ENCODE measurements at regions not wholly inside any gene's neighbourhood (a gene's known extent, or its start where the extent isn't known, plus 50 kb on each side); places are given as distances from the start of the nearest gene placed in this dataset.

GRCh38 chr14:96629558-96630222 is 127.5 kb downstream of the PAPOLA start:
- TF ChIP-seq EZH2 (IDR thresholded peaks at IDR 0.05; ENCODE audit: insufficient read depth, low read length): no peak
- TF ChIP-seq, protein P1, sequence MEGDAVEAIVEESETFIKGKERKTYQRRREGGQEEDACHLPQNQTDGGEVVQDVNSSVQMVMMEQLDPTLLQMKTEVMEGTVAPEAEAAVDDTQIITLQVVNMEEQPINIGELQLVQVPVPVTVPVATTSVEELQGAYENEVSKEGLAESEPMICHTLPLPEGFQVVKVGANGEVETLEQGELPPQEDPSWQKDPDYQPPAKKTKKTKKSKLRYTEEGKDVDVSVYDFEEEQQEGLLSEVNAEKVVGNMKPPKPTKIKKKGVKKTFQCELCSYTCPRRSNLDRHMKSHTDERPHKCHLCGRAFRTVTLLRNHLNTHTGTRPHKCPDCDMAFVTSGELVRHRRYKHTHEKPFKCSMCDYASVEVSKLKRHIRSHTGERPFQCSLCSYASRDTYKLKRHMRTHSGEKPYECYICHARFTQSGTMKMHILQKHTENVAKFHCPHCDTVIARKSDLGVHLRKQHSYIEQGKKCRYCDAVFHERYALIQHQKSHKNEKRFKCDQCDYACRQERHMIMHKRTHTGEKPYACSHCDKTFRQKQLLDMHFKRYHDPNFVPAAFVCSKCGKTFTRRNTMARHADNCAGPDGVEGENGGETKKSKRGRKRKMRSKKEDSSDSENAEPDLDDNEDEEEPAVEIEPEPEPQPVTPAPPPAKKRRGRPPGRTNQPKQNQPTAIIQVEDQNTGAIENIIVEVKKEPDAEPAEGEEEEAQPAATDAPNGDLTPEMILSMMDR (IDR thresholded peaks at IDR 0.05; ENCODE audit: insufficient read depth, low read depth, low read length): no peak
- Histone ChIP-seq H3K27ac (ENCODE audit: low read depth, low read length) (no peak overlapping the region), H3K4me1 (ENCODE audit: insufficient read depth, low read length) (no peaks in the 10 kb centered on the region), H3K4me3 (ENCODE audit: insufficient read depth, low read depth, low read length) (no peak overlapping the region), H3K27me3 (ENCODE audit: insufficient read depth, low read length) (no peaks in the 10 kb centered on the region), H3K9ac (ENCODE audit: low read length) (no peak overlapping the region), H3K36me3 (ENCODE audit: insufficient read depth, low read length) (no peaks in the 10 kb centered on the region), H2AFZ (ENCODE audit: low read depth, low read length) (no peak overlapping the region), H3K9me3 (ENCODE audit: insufficient read depth, low read depth, low read length) (peaks cover 2% of the 10 kb centered on the region), H3K4me2 (ENCODE audit: low read length) (no peak overlapping the region), H4K20me1 (ENCODE audit: insufficient read depth, low read length) (no peaks in the 10 kb centered on the region), H3K79me2 (ENCODE audit: insufficient read depth, low read length) (no peaks in the 10 kb centered on the region)
- Mint-ChIP-seq H3K4me3 (ENCODE audit: unreplicated experiment) (no peak overlapping the region), H3K27ac (ENCODE audit: unreplicated experiment) (no peak overlapping the region), H3K9me3 (ENCODE audit: unreplicated experiment) (peaks cover 2% of the 10 kb centered on the region), H3K36me3 (ENCODE audit: low read depth, unreplicated experiment) (no peaks in the 10 kb centered on the region), H3K27me3 (ENCODE audit: low read depth, unreplicated experiment) (peaks cover 4% of the 10 kb centered on the region), H3K4me1 (ENCODE audit: low read depth, unreplicated experiment) (peaks cover 3% of the 10 kb centered on the region)
- DNase-seq (ENCODE audit: low read depth): no peak
- no peak for FAIRE-seq

DNA sequence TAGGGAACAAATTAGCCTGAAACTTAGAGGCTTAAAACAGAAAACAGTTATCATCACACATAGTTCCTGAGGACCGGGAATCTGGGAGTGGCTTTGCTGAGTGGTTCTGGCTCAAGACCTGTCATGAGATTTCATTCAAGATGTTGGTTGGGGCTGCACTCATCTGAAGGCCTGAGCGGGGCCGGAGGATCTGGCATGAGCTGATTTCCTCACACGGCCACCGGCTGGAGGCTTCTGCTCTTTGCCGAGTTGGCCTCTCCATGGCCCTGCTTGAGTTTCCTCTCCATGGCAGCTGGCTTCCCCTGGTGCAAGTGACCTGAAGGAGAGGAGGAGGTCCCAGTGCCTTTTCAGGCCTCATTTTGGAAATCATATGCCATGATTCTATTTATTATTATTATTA is 128.1 kb downstream of the PAPOLA start:
- H3K36me3 ChIP-seq (ENCODE audit: insufficient read depth, low read length): no peaks in the 10 kb centered on the region
- no peak overlapping the region for H3K4me3 Mint-ChIP-seq (ENCODE audit: unreplicated experiment)
- H2AFZ ChIP-seq (ENCODE audit: low read depth, low read length): no peak overlapping the region
- H3K27ac ChIP-seq (ENCODE audit: low read depth, low read length): no peak overlapping the region
- no peaks in the 10 kb centered on the region for H3K36me3 Mint-ChIP-seq (ENCODE audit: low read depth, unreplicated experiment)
- H3K9ac ChIP-seq (ENCODE audit: low read length): no peak overlapping the region
- FAIRE-seq (no peak), DNase-seq (ENCODE audit: low read depth) (no peak)
- TF ChIP-seq, protein P1 (IDR thresholded peaks at IDR 0.05; ENCODE audit: insufficient read depth, low read depth, low read length): no peak
- no peak for TF ChIP-seq EZH2 (IDR thresholded peaks at IDR 0.05; ENCODE audit: insufficient read depth, low read length)
- no peak overlapping the region for H3K4me2 ChIP-seq (ENCODE audit: low read length)
- H3K27me3 Mint-ChIP-seq (ENCODE audit: low read depth, unreplicated experiment): peaks cover 4% of the 10 kb centered on the region
- H4K20me1 ChIP-seq (ENCODE audit: insufficient read depth, low read length): no peaks in the 10 kb centered on the region
- no peaks in the 10 kb centered on the region for H3K27me3 ChIP-seq (ENCODE audit: insufficient read depth, low read length)
- no peaks in the 10 kb centered on the region for H3K79me2 ChIP-seq (ENCODE audit: insufficient read depth, low read length)
- peaks cover 2% of the 10 kb centered on the region for H3K9me3 Mint-ChIP-seq (ENCODE audit: unreplicated experiment)
- peaks cover 3% of the 10 kb centered on the region for H3K4me1 Mint-ChIP-seq (ENCODE audit: low read depth, unreplicated experiment)
- no peak overlapping the region for H3K27ac Mint-ChIP-seq (ENCODE audit: unreplicated experiment)
- H3K4me3 ChIP-seq (ENCODE audit: insufficient read depth, low read depth, low read length): no peak overlapping the region
- H3K4me1 ChIP-seq (ENCODE audit: insufficient read depth, low read length): no peaks in the 10 kb centered on the region
- H3K9me3 ChIP-seq (ENCODE audit: insufficient read depth, low read depth, low read length): peaks cover 3% of the 10 kb centered on the region

- Histone ChIP-seq H3K79me2 (ENCODE audit: insufficient read depth, low read length) (no peaks in the 10 kb centered on the region), H3K4me1 (ENCODE audit: insufficient read depth, low read length) (no peaks in the 10 kb centered on the region), H3K27ac (ENCODE audit: low read depth, low read length) (no peak overlapping the region), H3K4me3 (ENCODE audit: insufficient read depth, low read depth, low read length) (no peak overlapping the region), H3K36me3 (ENCODE audit: insufficient read depth, low read length) (no peaks in the 10 kb centered on the region), H3K27me3 (ENCODE audit: insufficient read depth, low read length) (no peaks in the 10 kb centered on the region), H3K4me2 (ENCODE audit: low read length) (no peak overlapping the region), H3K9ac (ENCODE audit: low read length) (no peak overlapping the region), H2AFZ (ENCODE audit: low read depth, low read length) (no peak overlapping the region), H3K9me3 (ENCODE audit: insufficient read depth, low read depth, low read length) (peaks cover 3% of the 10 kb centered on the region), H4K20me1 (ENCODE audit: insufficient read depth, low read length) (no peaks in the 10 kb centered on the region)
- no peak for FAIRE-seq
- DNase-seq (ENCODE audit: low read depth): no peak
- Mint-ChIP-seq H3K27me3 (ENCODE audit: low read depth, unreplicated experiment) (no peaks in the 10 kb centered on the region), H3K36me3 (ENCODE audit: low read depth, unreplicated experiment) (no peaks in the 10 kb centered on the region), H3K9me3 (ENCODE audit: unreplicated experiment) (peaks cover 2% of the 10 kb centered on the region), H3K27ac (ENCODE audit: unreplicated experiment) (no peak overlapping the region), H3K4me1 (ENCODE audit: low read depth, unreplicated experiment) (peaks cover 3% of the 10 kb centered on the region), H3K4me3 (ENCODE audit: unreplicated experiment) (no peak overlapping the region)
- TF ChIP-seq EZH2 (IDR thresholded peaks at IDR 0.05; ENCODE audit: insufficient read depth, low read length): no peak
Measured at GRCh38 chr14:96631030-96631429, 128.8 kb downstream of the PAPOLA start.

All from astrocyte (in vitro differentiated cells and primary cell).